NCI-H1930 (cell line): ENCODE measurements at regions not wholly inside any gene's neighbourhood (a gene's known extent, or its start where the extent isn't known, plus 50 kb on each side); places are given as distances from the start of the nearest gene placed in this dataset.
"Not testable (repeated sequence)": the region's sequence is repeated elsewhere in the genome, so short reads cannot be mapped to it uniquely, and the experiment has no call there.

Experiments
- DNase-seq, 2 experiments: peaks; one replicate each; lab custom pipeline; 2025; lab: John Stamatoyannopoulos, UW

- DNase-seq, result no peak
These were observed 144.3 kb upstream of the KLF3 start for GRCh38 chr4:38519666-38520065.

GRCh38 chr4:38523054-38523453 lies 140.9 kb upstream of the KLF3 start:
- no peak for DNase-seq

GRCh38 chr4:38523524-38524448 lies 140.2 kb upstream of the KLF3 start:
- no peak for DNase-seq

GRCh38 chr4:38526412-38526811 lies 137.6 kb upstream of the KLF3 start:
- DNase-seq, result no peak

GRCh38 chr4:38529189-38530115 lies 134.5 kb upstream of the KLF3 start:
- no peak for DNase-seq

GRCh38 chr4:38530486-38530885 lies 133.5 kb upstream of the KLF3 start:
- no peak for DNase-seq

- no peak for DNase-seq
These were observed 132.8 kb upstream of the KLF3 start for GRCh38 chr4:38531141-38531727.

- DNase-seq, result no peak
These were observed 131.0 kb upstream of the KLF3 start for GRCh38 chr4:38532908-38533499.

GRCh38 chr4:38534344-38535045 lies 129.5 kb upstream of the KLF3 start:
- DNase-seq, result no peak

GRCh38 chr4:38535071-38535470 lies 128.9 kb upstream of the KLF3 start:
- not testable (repeated sequence) for DNase-seq

GRCh38 chr4:38535717-38536116 lies 128.3 kb upstream of the KLF3 start:
- no peak for DNase-seq

GRCh38 chr4:38536716-38537115 lies 127.3 kb upstream of the KLF3 start:
- no peak for DNase-seq

- no peak for DNase-seq
These were observed 126.3 kb upstream of the KLF3 start for GRCh38 chr4:38537666-38538065.

- DNase-seq, result no peak
These were observed 125.5 kb upstream of the KLF3 start for GRCh38 chr4:38538517-38538916.

- DNase-seq, result no peak
These were observed 124.5 kb upstream of the KLF3 start for GRCh38 chr4:38539501-38539900.

- no peak for DNase-seq
These were observed 116.9 kb upstream of the KLF3 start for GRCh38 chr4:38547052-38547451.

- DNase-seq, result no peak
These were observed 115.7 kb upstream of the KLF3 start for GRCh38 chr4:38548256-38548655.

- DNase-seq, result no peak
These were observed 104.6 kb upstream of the KLF3 start for GRCh38 chr4:38559374-38559773.

- DNase-seq, result no peak
These were observed 103.7 kb upstream of the KLF3 start for GRCh38 chr4:38560340-38560739.

GRCh38 chr4:38560768-38561558 lies 103.0 kb upstream of the KLF3 start:
- no peak for DNase-seq
